Mammary epithelial cell (primary cell): ENCODE measurements at regions not wholly inside any gene's neighbourhood (a gene's known extent, or its start where the extent isn't known, plus 50 kb on each side); places are given as distances from the start of the nearest gene placed in this dataset.

Experiments
- EZH2 ChIP-seq: IDR thresholded peaks from 2 replicates; pipeline ENCODE4 v1.6.1; 2012; ENCODE audit warnings: low read length, inconsistent platforms, borderline replicate concordance
- TF ChIP-seq, protein P1 (sequence below), 2 donors: IDR thresholded peaks in 1 of 2; conservative IDR thresholded peaks in 1 of 2; 2 replicates each; pipeline ENCODE4 v1.5.1; 2011 to 2012; ENCODE audit warnings: inconsistent platforms in 2 of 2, low read length in 2 of 2, mild to moderate bottlenecking in 2 of 2, control low read depth in 1 of 2, low read depth in 1 of 2; ENCODE audit not compliant: insufficient read depth in 1 of 2; ENCODE audit errors: extremely low read depth in 1 of 2

GRCh38 chr5:101679816-101680215 is 616.3 kb downstream of the SLCO4C1 start:
- TF ChIP-seq, protein P1, sequence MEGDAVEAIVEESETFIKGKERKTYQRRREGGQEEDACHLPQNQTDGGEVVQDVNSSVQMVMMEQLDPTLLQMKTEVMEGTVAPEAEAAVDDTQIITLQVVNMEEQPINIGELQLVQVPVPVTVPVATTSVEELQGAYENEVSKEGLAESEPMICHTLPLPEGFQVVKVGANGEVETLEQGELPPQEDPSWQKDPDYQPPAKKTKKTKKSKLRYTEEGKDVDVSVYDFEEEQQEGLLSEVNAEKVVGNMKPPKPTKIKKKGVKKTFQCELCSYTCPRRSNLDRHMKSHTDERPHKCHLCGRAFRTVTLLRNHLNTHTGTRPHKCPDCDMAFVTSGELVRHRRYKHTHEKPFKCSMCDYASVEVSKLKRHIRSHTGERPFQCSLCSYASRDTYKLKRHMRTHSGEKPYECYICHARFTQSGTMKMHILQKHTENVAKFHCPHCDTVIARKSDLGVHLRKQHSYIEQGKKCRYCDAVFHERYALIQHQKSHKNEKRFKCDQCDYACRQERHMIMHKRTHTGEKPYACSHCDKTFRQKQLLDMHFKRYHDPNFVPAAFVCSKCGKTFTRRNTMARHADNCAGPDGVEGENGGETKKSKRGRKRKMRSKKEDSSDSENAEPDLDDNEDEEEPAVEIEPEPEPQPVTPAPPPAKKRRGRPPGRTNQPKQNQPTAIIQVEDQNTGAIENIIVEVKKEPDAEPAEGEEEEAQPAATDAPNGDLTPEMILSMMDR (conservative IDR thresholded peaks at IDR 0.05 in 1 of 2, IDR thresholded peaks at IDR 0.05 in 1 of 2; ENCODE audit: extremely low read depth in 1 of 2, insufficient read depth in 1 of 2, low read depth in 1 of 2, low read length in 2 of 2), result no peak
- TF ChIP-seq EZH2, result no peak
